Left forelimb (tissue), 1 donor: ENCODE measurements at regions not wholly inside any gene's neighbourhood (a gene's known extent, or its start where the extent isn't known, plus 50 kb on each side); places are given as distances from the start of the nearest gene placed in this dataset.

Source experiments
- DNase-seq: peaks from one replicate; pipeline ENCODE4 v3.0.0-alpha.2; 2018; ENCODE audit warnings: low spot score

- no peak for DNase-seq
These were observed 120.3 kb upstream of the MYL2 start for GRCh38 chr12:111040690-111041089.

- DNase-seq = no peak
These were observed 118.6 kb upstream of the MYL2 start for GRCh38 chr12:111038941-111039340.

- DNase-seq = no peak
These were observed 117.7 kb upstream of the MYL2 start for GRCh38 chr12:111038077-111038476.

- DNase-seq = no peak
These were observed 116.7 kb upstream of the MYL2 start for GRCh38 chr12:111037047-111037446.

- DNase-seq = no peak
These were observed 115.4 kb upstream of the MYL2 start for GRCh38 chr12:111035578-111036301.

- DNase-seq = no peak
These were observed 114.7 kb upstream of the MYL2 start for GRCh38 chr12:111034886-111035577.

- DNase-seq = no peak
These were observed 113.9 kb upstream of the MYL2 start, which contains the start of gene CUX2 for GRCh38 chr12:111034083-111034885. Gene CUX2, plus strand, starts transcription at chr12:111034165.

- no peak for DNase-seq
These were observed 113.1 kb upstream of the MYL2 start for GRCh38 chr12:111033281-111034082.

GRCh38 chr12:111032591-111032919 is 112.2 kb upstream of the MYL2 start:
- no peak for DNase-seq

GRCh38 chr12:111031916-111032590 is 111.7 kb upstream of the MYL2 start:
- no peak for DNase-seq

GRCh38 chr12:111030800-111031199 is 110.4 kb upstream of the MYL2 start:
- DNase-seq = no peak

GRCh38 chr12:111029732-111030131 is 109.4 kb upstream of the MYL2 start:
- DNase-seq = no peak

GRCh38 chr12:111029305-111029704 is 108.9 kb upstream of the MYL2 start:
- no peak for DNase-seq

GRCh38 chr12:111028830-111029229 is 108.5 kb upstream of the MYL2 start:
- DNase-seq = no peak

- no peak for DNase-seq
These were observed 107.1 kb upstream of the MYL2 start for GRCh38 chr12:111027431-111027830.

- DNase-seq = no peak
These were observed 105.5 kb upstream of the MYL2 start for GRCh38 chr12:111025792-111026430.

- DNase-seq = no peak
These were observed 104.9 kb upstream of the MYL2 start for GRCh38 chr12:111025301-111025700.

GRCh38 chr12:111024205-111024801 is 103.9 kb upstream of the MYL2 start:
- DNase-seq = no peak

GRCh38 chr12:111022386-111022785 is 102.0 kb upstream of the MYL2 start:
- DNase-seq = no peak

- DNase-seq = no peak
These were observed 94.2 kb upstream of the MYL2 start for GRCh38 chr12:111014547-111014946.

GRCh38 chr12:111012918-111013317 is 92.5 kb upstream of the MYL2 start:
- no peak for DNase-seq
